ENCODE measurements at regions not wholly inside any gene's neighbourhood (a gene's known extent, or its start where the extent isn't known, plus 50 kb on each side); places are given as distances from the start of the nearest gene placed in this dataset.
A peak's percentile ranks its signal among the peaks of the same experiment; 100 is the strongest.

GRCh38 chrX:13266641-13267345 lies 53.1 kb downstream of the ATXN3L start:
- DNase-seq = peak; percentile 1

GRCh38 chrX:13265549-13266132 lies 54.2 kb downstream of the ATXN3L start:
- DNase-seq = no peak

DNA sequence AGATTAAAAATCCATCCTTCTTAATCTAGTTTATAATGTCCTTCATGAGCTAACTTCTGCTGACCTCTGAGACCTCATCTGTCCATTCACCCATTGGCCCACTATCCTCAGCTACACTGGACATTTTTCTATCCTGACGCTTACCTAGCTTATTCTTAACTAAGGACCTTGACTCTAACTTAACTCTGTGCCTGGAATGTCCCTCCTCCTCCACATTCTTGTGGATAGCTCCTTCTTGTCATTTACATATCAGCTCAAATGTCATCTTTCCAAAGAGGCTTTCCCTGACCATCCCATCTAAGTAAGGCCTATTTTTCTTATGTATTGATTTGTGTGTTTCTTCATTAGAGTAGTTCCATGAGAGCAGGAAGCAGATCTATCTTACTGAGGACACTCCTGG lies 54.7 kb downstream of the ATXN3L start:
- no peak for DNase-seq

GRCh38 chrX:13263560-13264251 lies 56.1 kb downstream of the ATXN3L start:
- no peak for DNase-seq

GRCh38 chrX:13261348-13261747 lies 58.5 kb downstream of the ATXN3L start:
- no peak for DNase-seq

- DNase-seq = no peak
Measured at GRCh38 chrX:13260598-13260997, 59.3 kb downstream of the ATXN3L start.

DNA sequence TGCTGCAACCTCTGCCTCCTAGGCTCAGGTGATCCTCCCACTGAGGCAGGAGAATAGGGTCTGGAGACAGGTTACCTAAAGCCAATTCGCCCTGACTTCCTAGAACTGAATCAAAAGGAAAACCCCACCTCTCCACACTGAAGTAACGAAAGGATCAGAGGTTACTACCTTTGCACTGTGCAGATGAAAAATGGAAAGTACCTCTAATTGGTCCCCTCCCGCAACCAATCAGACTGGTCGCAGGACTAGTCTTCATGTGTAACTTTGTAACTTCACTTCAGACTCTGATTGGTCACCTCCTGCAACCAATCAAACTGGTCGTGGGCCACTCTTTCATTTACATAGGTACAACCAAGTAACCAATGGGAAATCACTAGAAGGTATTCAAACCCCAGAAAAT lies 61.1 kb downstream of the ATXN3L start:
- no peak for DNase-seq

DNA sequence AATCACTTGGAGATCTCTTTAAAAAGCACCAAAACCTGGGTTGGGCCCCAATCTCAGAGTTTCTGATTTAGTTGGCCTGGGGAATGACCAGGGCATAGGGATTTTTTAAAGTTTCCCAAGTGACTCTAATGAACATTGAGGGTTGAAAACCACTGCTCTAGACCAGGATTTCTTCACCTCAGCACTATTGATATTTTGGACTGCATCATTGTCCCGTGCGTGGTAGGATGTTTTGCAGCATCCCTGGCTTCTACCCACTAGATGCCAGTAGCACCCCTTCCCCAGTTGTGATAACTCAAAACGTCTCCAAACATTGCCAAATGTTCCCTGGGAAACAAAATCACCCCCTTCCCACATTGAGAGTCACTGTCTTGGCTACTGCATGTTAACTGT lies 61.8 kb downstream of the ATXN3L start:
- no peak for DNase-seq

DNA sequence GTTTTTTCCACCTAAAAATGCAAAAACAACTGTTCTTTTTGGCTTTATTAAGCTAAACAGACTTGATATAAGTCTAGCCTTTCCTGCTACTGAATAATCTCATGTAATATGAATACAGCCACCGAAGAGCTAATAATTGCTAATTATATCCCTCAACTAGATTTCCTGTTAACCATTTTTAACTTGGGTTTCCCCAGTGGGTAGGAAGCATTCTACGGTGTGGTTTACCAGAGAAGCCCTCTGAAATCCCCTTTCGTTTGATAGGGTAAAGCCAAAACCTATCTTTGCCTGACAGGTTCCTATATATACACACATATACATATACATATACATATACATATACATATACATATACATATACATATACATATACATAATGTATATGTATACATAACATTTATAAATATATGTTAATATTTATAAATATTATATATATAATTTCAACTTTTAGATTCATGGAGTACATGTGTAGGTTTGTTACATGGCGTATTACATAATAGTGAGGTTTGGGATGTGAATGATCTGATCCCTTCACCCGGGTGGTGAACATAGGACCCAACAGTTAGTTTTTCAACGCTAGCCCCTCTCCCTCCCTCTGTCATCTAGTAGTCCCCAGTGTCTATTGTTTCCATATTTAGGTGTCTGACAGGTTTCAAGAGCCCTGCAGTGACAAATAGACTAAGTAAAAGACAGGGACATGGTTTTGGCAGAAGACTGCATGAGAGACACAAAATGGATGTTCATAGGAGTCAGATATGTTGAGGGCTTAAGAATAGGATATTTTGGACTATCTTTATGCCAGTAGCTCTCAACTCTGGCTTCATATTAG lies 62.4 kb downstream of the ATXN3L start:
- no peak for DNase-seq

GRCh38 chrX:13256603-13257002 lies 63.2 kb downstream of the ATXN3L start:
- DNase-seq = no peak

- no peak for DNase-seq
Measured at GRCh38 chrX:13254870-13255269, 65.0 kb downstream of the ATXN3L start.

DNA sequence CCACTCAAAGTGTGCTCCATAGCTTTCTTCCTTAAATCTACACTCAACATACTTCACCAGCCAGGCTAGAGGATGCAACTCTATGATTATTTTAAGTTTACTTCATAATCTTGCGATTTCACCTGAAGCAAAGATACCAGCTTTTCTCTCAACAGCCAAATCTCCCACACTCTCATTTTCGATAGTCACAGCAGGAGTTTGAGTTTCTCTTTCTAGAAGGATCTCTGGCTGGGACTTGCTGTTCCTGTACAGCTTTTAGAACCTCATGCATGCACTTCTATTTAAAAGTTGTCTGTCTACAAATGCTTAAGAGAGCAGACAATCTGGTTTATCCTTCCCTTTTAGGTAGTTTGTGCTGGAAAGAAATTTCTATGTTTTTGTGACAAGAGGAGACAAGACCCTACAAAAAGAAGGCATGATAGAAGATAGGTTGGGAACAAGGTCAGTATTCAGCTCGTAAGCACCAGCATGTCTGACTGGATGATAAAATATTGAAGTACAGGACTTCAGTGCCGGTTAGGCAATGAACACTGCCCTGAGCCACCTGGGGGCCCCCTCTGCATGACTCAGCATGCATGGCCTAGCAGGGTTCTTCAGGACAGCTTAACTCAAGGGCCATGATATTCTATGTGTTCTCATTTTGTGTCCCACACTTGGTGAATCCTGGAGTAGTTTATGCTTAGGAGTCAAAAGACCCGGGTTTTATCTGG lies 65.6 kb downstream of the ATXN3L start:
- no peak for DNase-seq

- DNase-seq = no peak
Measured at GRCh38 chrX:13253223-13253622, 66.6 kb downstream of the ATXN3L start.

GRCh38 chrX:13252726-13253125 lies 67.1 kb downstream of the ATXN3L start:
- no peak for DNase-seq

DNA sequence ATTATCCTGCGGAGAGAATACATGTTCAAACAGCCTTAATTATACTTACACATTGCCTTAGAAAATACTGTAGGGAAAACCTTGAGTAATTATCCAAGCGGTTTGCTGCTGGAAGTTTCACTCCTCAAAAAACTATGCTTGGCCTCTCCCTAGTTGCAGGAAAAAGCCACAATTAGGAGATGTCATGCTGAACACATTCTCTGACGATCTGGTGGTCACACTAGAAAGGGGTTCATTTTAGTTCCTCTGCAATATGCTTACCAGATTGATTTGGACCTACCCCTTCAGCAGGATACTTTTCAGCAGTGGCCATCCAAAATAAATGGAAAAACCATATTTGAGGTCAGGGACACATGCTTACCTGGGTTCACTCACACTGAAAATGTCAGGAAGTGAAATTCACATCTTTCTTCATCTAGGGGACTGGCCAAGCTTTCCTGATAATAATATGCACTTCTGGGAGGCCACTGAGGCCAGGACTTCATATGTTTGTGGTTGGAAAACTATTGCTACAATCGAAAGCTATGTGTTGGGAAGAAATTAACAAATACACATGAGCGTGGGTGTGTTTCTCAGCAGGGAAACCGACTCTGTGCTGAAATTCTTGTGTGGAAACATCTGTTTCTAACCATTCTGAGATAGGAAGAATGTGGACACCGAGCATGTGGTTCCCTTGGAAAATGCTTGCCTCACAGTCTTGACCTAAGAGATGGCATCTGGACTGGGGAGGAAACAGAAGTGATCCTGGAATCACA lies 68.8 kb downstream of the ATXN3L start:
- DNase-seq = no peak

GRCh38 chrX:13248867-13249486 lies 70.9 kb downstream of the ATXN3L start:
- no peak for DNase-seq

DNA sequence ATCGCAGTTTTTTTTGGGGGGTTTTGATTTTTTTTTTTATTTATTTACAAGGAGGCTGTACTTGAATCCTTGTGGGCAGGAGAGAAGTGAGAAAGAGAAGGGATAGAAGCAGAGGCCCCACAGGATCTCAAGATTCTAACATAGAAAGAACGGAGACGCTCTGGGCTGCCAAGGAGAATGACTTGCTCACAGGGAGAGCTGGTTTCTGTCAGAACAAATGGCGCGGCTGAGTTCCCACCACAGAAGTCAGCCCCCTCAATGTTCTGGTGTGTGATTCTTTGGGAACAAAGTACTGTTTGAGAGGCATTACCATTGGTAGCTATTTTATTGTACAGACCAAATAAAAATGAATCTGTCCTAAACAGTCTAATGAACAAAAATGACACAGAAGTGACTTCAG lies 80.6 kb downstream of the ATXN3L start:
- DNase-seq = no peak

DNA sequence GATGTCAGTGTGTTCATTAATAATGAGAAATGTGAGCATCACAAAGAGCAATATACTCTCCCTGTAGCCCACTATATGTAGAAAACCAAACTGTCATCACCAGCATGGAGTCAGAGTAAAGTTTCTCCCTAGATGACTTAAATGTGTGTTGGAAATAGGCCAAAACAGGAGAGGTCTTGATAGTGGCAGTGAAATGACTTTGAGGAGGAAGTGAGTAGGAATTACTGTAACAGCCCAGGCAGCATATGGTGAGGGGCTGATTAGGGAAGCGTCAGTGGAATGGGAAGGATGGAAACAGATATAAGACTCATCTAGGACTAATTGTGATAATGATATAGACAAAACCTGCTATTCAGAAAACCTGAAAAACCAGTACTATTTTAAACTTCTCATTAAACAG lies 83.9 kb downstream of the ATXN3L start:
- no peak for DNase-seq

DNA sequence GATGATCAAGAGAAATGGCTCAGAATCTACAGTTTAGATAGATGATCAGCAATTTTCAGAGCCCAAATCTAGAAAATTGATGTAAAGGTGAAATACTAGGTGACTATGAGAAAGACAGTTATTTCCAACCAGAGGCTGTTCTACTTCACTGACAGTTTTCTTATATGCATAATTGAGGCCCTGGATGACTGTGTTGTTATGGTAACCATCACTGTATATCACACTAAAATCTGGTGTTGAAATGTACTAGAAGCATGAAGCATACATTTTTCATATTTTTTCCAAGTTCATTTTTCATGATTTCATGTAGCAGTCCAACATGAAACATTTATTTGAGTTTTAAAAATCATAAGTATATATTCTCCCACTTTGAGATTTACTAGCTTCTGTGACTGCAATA lies 87.4 kb downstream of the ATXN3L start:
- no peak for DNase-seq

DNA sequence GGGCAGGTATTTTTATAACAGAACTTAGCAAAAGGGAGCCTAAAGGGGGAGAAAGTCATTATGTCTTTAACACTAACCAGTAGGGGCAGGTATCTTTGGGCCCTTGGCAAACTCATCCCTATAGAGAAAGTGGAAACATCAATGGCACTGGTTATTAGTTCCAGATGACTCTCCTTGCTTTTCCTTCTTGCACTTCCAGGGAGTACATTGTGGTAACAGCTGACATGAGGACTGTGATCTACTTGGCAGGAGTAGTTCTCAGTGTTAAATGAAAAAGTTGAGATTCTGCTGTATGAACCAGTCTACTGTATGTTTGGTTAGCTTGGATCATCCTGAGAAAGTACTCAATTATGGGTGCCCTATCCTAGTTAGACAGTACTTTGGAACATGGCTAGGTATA lies 93.6 kb downstream of the ATXN3L start:
- DNase-seq = no peak

- DNase-seq = no peak
Measured at GRCh38 chrX:13223868-13224567, 95.8 kb downstream of the ATXN3L start.

Data from stimulated activated naive CD4-positive, alpha-beta T cell treated with Interleukin-2 at 50 U/mL for 16 hours (primary cell).